K562 (cell line): ENCODE measurements at regions not wholly inside any gene's neighbourhood (a gene's known extent, or its start where the extent isn't known, plus 50 kb on each side); places are given as distances from the start of the nearest gene placed in this dataset.

Source experiments
- ATAC-seq: fragments of 200-7000 bp; cut with Tn5 transposase; 3 replicates; pipeline ENCODE4 v1.9.1; 2020; ENCODE audit warnings: moderate library complexity
- BruUV-seq: library from RNA; stranded (reverse); fragments of 400-500 nt; replicated peaks from 2 replicates; lab custom pipeline; 2021; lab: Mats Ljungman, UMichigan
- CTCF ChIA-PET: fragments of 300-600 bp; formaldehyde crosslinking; extraction: SDS; loops from one replicate; lab custom pipeline; 2021; ENCODE audit warnings: low intra/inter-chr PET ratio; lab: Yijun Ruan, JAX
- POLR2A ChIA-PET: fragments of 300-600, 350-650 bp; sonication (Branson Sonifier 250); formaldehyde crosslinking; extraction: SDS; loops from one replicate; lab custom pipeline; 2021; ENCODE audit warnings: antibody characterized with exemption, inconsistent platforms; lab: Yijun Ruan, JAX
- DNase-seq, 4 experiments: peaks; one replicate each; pipeline versions ENCODE4 v3.0.0 to v3.0.0-alpha.2; 2011 to 2018; ENCODE audit warnings: low spot score in 3 of 4, mixed read lengths in 3 of 4; ENCODE audit errors: extremely low read depth in 1 of 4
- FAIRE-seq: peaks from 2 replicates; lab custom pipeline; 2011; peaks lifted over from hg19 to GRCh38; lab: Jason Lieb, UNC
- H2AFZ ChIP-seq: 2 replicates; pipeline ENCODE4 v1.6.0; 2011; ENCODE audit warnings: low read depth, low read length, control low read depth, inconsistent platforms
- H3K27ac ChIP-seq: fragments of 200-600 bp; 3 replicates; pipeline ENCODE4 v1.8.0; 2011; ENCODE audit warnings: low read depth, mild to moderate bottlenecking, control low read depth, inconsistent platforms, low read length, moderate library complexity, mixed read lengths; ENCODE audit errors: extremely low read depth
- H3K27me3 ChIP-seq, 2 experiments: fragments of 300-600 bp in 1 of 2; 2 replicates in 1 of 2; 3 replicates in 1 of 2; pipeline versions ENCODE4 v1.6.0 to v1.8.0; 2011; ENCODE audit warnings: inconsistent platforms in 2 of 2, low read length in 2 of 2, mild to moderate bottlenecking in 1 of 2, mixed read lengths in 1 of 2, moderate library complexity in 1 of 2; ENCODE audit not compliant: control insufficient read depth in 2 of 2, insufficient read depth in 2 of 2
- H3K36me3 ChIP-seq: fragments of 300-600 bp; 3 replicates; pipeline ENCODE4 v1.8.0; 2011; ENCODE audit warnings: mild to moderate bottlenecking, low read length, inconsistent platforms; ENCODE audit not compliant: control insufficient read depth, insufficient read depth
- H3K4me1 ChIP-seq, 2 experiments: fragments of 200-600 bp in 1 of 2; replicated peaks in 1 of 2; 2 replicates in 1 of 2; 3 replicates in 1 of 2; pipeline versions ENCODE4 v1.5.1 to v1.8.0; 2011; ENCODE audit warnings: inconsistent platforms in 2 of 2, low read length in 2 of 2, mild to moderate bottlenecking in 1 of 2, mixed read lengths in 1 of 2, moderate library complexity in 1 of 2; ENCODE audit not compliant: control insufficient read depth in 2 of 2, insufficient read depth in 2 of 2
- H3K4me2 ChIP-seq: 2 replicates; pipeline ENCODE4 v1.6.1; 2011; ENCODE audit warnings: low read length, control low read depth, inconsistent platforms, mixed read lengths; ENCODE audit not compliant: insufficient read depth
- H3K4me3 ChIP-seq: fragments of 200-600 bp; sonication (generic), shearing (Covaris generic); 2 replicates; pipeline ENCODE4 v1.5.1; 2016; ENCODE audit warnings: control low read depth, inconsistent platforms
- H3K79me2 ChIP-seq: fragments of 200-600 bp; 3 replicates; pipeline ENCODE4 v1.8.0; 2011; ENCODE audit warnings: low read length, inconsistent platforms; ENCODE audit not compliant: control insufficient read depth, insufficient read depth
- H3K9ac ChIP-seq, 2 experiments: 2 replicates each; pipeline versions ENCODE4 v1.6.0 to v1.6.1; 2011; ENCODE audit warnings: low read depth in 2 of 2, low read length in 2 of 2, control low read depth in 1 of 2, inconsistent platforms in 1 of 2, mild to moderate bottlenecking in 1 of 2, mixed read lengths in 1 of 2; ENCODE audit not compliant: insufficient read depth in 1 of 2
- H3K9me1 ChIP-seq: one replicate; pipeline ENCODE4 v1.6.0; 2011; ENCODE audit warnings: inconsistent platforms, mild to moderate bottlenecking, low read length, moderate library complexity; ENCODE audit not compliant: control insufficient read depth, insufficient read depth
- H3K9me3 ChIP-seq: replicated peaks from 2 replicates; pipeline ENCODE4 v1.5.1; 2011; ENCODE audit warnings: low read depth, low read length, inconsistent platforms; ENCODE audit not compliant: control insufficient read depth, insufficient read depth
- H4K20me1 ChIP-seq: replicated peaks from 2 replicates; pipeline ENCODE4 v1.6.1; 2011; ENCODE audit warnings: low read length, inconsistent platforms, mixed read lengths; ENCODE audit not compliant: control insufficient read depth, insufficient read depth
- NCOA2 ChIP-seq, 2 experiments: fragments of 450-650 bp; IDR thresholded peaks; 2 replicates each; pipeline ENCODE4 v1.6.1; 2018; ENCODE audit warnings: mild to moderate bottlenecking in 2 of 2, moderate library complexity in 1 of 2; ENCODE audit not compliant: partially characterized antibody in 2 of 2
- NFE2 ChIP-seq: IDR thresholded peaks from 2 replicates; pipeline ENCODE4 v1.6.1; 2014; ENCODE audit warnings: antibody characterized with exemption, low read depth
- RBM15 ChIP-seq: fragments of 200-400 bp; formaldehyde crosslinking; IDR thresholded peaks from 2 replicates; pipeline ENCODE4 v1.6.1; 2018; ENCODE audit warnings: mild to moderate bottlenecking, low read length, moderate library complexity; ENCODE audit not compliant: insufficient read depth
- RCOR1 ChIP-seq, 2 experiments: IDR thresholded peaks; 2 replicates each; pipeline ENCODE4 v1.6.1; 2012; ENCODE audit warnings: low read depth in 2 of 2, low read length in 2 of 2, borderline replicate concordance in 1 of 2, improper control_type of control experiment in 1 of 2
- SRSF7 ChIP-seq: fragments of 200-400 bp; formaldehyde crosslinking; optimal IDR thresholded peaks from 2 replicates; pipeline ENCODE3; 2017; ENCODE audit warnings: mild to moderate bottlenecking, low read depth, low read length
- TEAD1 ChIP-seq, 2 experiments: fragments of 450-650 bp in 1 of 2; sonication (generic) in 1 of 2; formaldehyde crosslinking; IDR thresholded peaks; 2 replicates each; pipeline versions ENCODE4 v1.4.0 to v1.8.0; 2020 to 2022; ENCODE audit warnings: mild to moderate bottlenecking in 2 of 2, missing genetic modification reagents in 1 of 2
- THRAP3 ChIP-seq: fragments of 450-650 bp; IDR thresholded peaks from 2 replicates; pipeline ENCODE4 v1.6.1; 2016; ENCODE audit warnings: mild to moderate bottlenecking, inconsistent platforms, borderline replicate concordance
- U2AF1 ChIP-seq: fragments of 200-400 bp; formaldehyde crosslinking; optimal IDR thresholded peaks from 2 replicates; pipeline ENCODE3; 2017; ENCODE audit warnings: mild to moderate bottlenecking, low read depth, low read length, moderate library complexity
- ZNF263 ChIP-seq: sonication (generic); formaldehyde crosslinking; IDR thresholded peaks from 2 replicates; pipeline ENCODE4 v1.8.0; 2022; ENCODE audit warnings: mild to moderate bottlenecking, missing genetic modification reagents, borderline replicate concordance
- ZNF551 ChIP-seq: fragments of 250-450 bp; sonication (Bioruptor Pico); IDR thresholded peaks from 2 replicates; pipeline ENCODE4 v1.5.0; 2021; ENCODE audit warnings: mild to moderate bottlenecking, moderate library complexity
- ZNF717 ChIP-seq: fragments of 250-450 bp; sonication (Bioruptor Pico); IDR thresholded peaks from 2 replicates; pipeline ENCODE4 v1.5.0; 2021
- WGBS: fragments of 100-300 bp; shearing (Covaris generic); methylation state at CpG from one replicate; pipeline ENCODE4 v1.1.6; 2016; ENCODE audit warnings: low coverage, mixed read lengths; ENCODE audit not compliant: insufficient coverage; ENCODE audit errors: missing lambda C conversion rate; 5-methylcytosine and 5-hydroxymethylcytosine counted together
- in situ Hi-C: fragments of 300-500 bp; cut with MboI; formaldehyde crosslinking; loops from 4 replicates; pipeline ENCODE4 v1.15.0; 2018; ENCODE audit warnings: inconsistent platforms, mixed read lengths
- intact Hi-C: fragments of 100-400 bp; cut with micrococcal nuclease; formaldehyde crosslinking; loops from 2 replicates; pipeline ENCODE4 v1.14.2; 2022
- TF ChIP-seq, protein P1 (sequence below): fragments of 450-650 bp; formaldehyde crosslinking; IDR thresholded peaks from 2 replicates; pipeline ENCODE4 v1.4.0; 2020; ENCODE audit warnings: mild to moderate bottlenecking, moderate library complexity
- TF ChIP-seq, protein P2 (sequence below): fragments of 450-650 bp; IDR thresholded peaks from 2 replicates; pipeline ENCODE4 v1.6.1; 2016; ENCODE audit warnings: mild to moderate bottlenecking

DNA sequence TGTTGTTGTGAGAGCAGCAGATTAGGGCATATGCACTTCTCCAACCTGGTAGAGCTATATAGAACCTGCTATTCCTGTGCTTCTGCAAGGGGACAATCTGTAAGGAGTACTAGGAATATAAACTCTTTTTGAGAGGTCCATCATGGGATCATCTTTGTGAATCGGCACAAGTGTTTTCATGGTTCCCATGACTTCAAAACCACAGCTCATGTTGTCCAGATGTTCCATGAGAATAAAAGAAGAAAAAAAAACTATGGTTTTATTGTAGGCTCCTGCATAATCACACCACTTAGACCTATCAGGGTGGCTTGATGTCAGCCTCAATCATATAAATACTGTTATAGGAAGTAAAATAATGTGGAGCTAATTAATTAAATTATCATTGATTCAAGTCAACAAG lies 311.4 kb upstream of the ATP2B1 start:
- Histone ChIP-seq H3K4me1 (no peaks in the 10 kb centered on the region), H3K9ac (no peak overlapping the region), H3K79me2 (no peaks in the 10 kb centered on the region), H3K9me1 (no peaks in the 10 kb centered on the region), H3K36me3 (no peaks in the 10 kb centered on the region), H3K27ac (no peak overlapping the region), H3K27me3 (no peaks in the 10 kb centered on the region; a peak in 1 of 5 replicates), H2AFZ (no peak overlapping the region), H3K4me3 (no peak overlapping the region), H3K4me2 (no peak overlapping the region), H4K20me1 (no peaks in the 10 kb centered on the region), H3K9me3 (no peaks in the 10 kb centered on the region)
- in situ Hi-C loops (no loop called here), intact Hi-C loops (no loop called here)
- ChIA-PET POLR2A (no interaction called here), CTCF (no interaction called here)
- BruUV-seq = no TSS peak
- TF ChIP-seq NCOA2 (IDR thresholded peaks at IDR 0.05; ENCODE audit: partially characterized antibody in 2 of 2) = no peak
- WGBS = 0% methylated on average over 1 of the region's 1 CpG
- DNase-seq (no peak), ATAC-seq (no peak), FAIRE-seq (no peak)

DNA sequence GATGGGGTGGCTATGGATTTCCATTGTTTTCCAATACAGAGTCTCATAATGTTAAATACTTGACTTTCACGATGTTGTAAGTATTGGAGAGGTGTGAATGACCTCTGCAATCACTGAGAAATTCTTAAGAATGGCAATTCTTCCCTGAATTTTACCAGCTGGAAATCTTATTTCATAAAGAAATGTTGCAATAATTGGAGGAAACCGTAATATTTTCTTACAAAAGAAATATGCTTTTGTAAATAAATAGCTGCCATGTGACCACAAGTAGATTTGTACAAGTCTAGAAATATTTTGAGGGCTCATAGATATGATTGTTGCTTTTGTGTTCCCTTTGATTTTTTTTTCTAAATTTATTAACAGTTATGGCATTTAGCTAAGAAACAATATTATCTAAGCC lies 308.7 kb upstream of the ATP2B1 start:
- no peak overlapping the region for H2AFZ ChIP-seq
- DNase-seq (no peak), FAIRE-seq (no peak), ATAC-seq (no peak)
- no peak for TF ChIP-seq ZNF263 (CRISPR knock-in tag)
- TF ChIP-seq, protein P1, sequence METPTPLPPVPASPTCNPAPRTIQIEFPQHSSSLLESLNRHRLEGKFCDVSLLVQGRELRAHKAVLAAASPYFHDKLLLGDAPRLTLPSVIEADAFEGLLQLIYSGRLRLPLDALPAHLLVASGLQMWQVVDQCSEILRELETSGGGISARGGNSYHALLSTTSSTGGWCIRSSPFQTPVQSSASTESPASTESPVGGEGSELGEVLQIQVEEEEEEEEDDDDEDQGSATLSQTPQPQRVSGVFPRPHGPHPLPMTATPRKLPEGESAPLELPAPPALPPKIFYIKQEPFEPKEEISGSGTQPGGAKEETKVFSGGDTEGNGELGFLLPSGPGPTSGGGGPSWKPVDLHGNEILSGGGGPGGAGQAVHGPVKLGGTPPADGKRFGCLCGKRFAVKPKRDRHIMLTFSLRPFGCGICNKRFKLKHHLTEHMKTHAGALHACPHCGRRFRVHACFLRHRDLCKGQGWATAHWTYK (CRISPR knock-in tag) = no peak
- TF ChIP-seq ZNF551 (CRISPR knock-in tag) = no peak
- TF ChIP-seq RBM15 = no peak
- no peak for TF ChIP-seq RCOR1 (IDR thresholded peaks at IDR 0.05; ENCODE audit: borderline replicate concordance in 1 of 2, low read depth in 2 of 2, low read length in 2 of 2)
- TF ChIP-seq U2AF1 = no peak
- no peak for TF ChIP-seq NFE2
- no peak for TF ChIP-seq TEAD1 (CRISPR knock-in tag; IDR thresholded peaks at IDR 0.05)
- no peak for TF ChIP-seq SRSF7
- TF ChIP-seq, protein P2, sequence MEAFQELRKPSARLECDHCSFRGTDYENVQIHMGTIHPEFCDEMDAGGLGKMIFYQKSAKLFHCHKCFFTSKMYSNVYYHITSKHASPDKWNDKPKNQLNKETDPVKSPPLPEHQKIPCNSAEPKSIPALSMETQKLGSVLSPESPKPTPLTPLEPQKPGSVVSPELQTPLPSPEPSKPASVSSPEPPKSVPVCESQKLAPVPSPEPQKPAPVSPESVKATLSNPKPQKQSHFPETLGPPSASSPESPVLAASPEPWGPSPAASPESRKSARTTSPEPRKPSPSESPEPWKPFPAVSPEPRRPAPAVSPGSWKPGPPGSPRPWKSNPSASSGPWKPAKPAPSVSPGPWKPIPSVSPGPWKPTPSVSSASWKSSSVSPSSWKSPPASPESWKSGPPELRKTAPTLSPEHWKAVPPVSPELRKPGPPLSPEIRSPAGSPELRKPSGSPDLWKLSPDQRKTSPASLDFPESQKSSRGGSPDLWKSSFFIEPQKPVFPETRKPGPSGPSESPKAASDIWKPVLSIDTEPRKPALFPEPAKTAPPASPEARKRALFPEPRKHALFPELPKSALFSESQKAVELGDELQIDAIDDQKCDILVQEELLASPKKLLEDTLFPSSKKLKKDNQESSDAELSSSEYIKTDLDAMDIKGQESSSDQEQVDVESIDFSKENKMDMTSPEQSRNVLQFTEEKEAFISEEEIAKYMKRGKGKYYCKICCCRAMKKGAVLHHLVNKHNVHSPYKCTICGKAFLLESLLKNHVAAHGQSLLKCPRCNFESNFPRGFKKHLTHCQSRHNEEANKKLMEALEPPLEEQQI = no peak
- TF ChIP-seq THRAP3 = no peak
- TF ChIP-seq ZNF717 (CRISPR knock-in tag) = no peak
- in situ Hi-C loops = no loop called here
- no peaks in the 10 kb centered on the region for H3K9me3 ChIP-seq
- no peak overlapping the region for H3K4me2 ChIP-seq
- H4K20me1 ChIP-seq = no peaks in the 10 kb centered on the region
- no TSS peak for BruUV-seq
- H3K27ac ChIP-seq = no peak overlapping the region
- intact Hi-C loops = no loop called here
- 0% methylated on average over 2 of the region's 2 CpGs for WGBS
- no peaks in the 10 kb centered on the region for H3K36me3 ChIP-seq
- H3K27me3 ChIP-seq = no peaks in the 10 kb centered on the region; a peak in 1 of 5 replicates
- H3K9ac ChIP-seq = no peak overlapping the region
- no peak overlapping the region for H3K4me3 ChIP-seq
- POLR2A ChIA-PET = no interaction called here
- no peaks in the 10 kb centered on the region for H3K9me1 ChIP-seq
- CTCF ChIA-PET = no interaction called here
- no peaks in the 10 kb centered on the region for H3K4me1 ChIP-seq
- no peaks in the 10 kb centered on the region for H3K79me2 ChIP-seq
